ENCODE measurements at regions not wholly inside any gene's neighbourhood (a gene's known extent, or its start where the extent isn't known, plus 50 kb on each side); places are given as distances from the start of the nearest gene placed in this dataset.
A peak's percentile ranks its signal among the peaks of the same experiment; 100 is the strongest.

DNA sequence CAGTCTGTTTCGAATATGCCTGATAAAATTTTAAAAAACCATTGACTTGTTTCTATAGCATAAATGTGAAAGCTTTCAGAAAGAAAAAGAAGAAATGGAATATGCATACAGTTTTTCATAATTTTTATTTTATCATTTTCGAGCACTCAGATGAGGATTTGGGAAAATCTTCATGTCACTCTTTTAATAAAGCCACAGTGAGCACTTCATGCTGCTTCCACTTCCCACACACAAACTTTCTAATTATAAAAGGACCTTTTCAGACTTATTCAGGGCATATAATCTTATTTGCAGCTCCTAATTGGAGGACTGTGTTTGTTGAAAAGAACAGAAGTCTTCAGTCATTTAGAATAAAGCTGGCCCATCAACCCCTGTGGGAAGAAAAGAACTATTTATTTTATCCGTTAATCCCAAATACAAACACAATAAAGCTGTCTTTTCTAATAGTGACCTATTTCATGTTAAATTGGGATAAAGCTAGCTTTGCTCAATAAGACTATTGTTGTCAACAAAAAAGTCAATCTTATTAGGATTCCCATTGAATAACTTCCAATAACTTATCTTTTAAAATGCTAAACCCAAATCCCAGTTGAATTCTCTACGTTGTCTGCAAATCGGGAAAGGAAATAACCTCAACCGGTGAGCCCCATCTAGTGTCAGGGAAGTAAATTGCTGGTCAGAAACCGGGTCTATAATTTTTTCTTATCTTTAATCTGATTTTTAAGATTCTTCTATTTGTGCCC lies 211.5 kb downstream of the PDGFRA start:
- no peak for DNase-seq (ENCODE audit: low read depth, low spot score)
- Histone ChIP-seq H3K9me3 (replicated peaks; ENCODE audit: control insufficient read depth, insufficient read depth, low read length) (no peaks in the 10 kb centered on the region), H3K27ac (ENCODE audit: control insufficient read depth, insufficient read depth) (no peak overlapping the region), H3K9ac (ENCODE audit: control insufficient read depth, insufficient read depth, low read length) (no peak overlapping the region), H4K20me1 (ENCODE audit: control insufficient read depth, insufficient read depth) (no peaks in the 10 kb centered on the region), H3K36me3 (ENCODE audit: control insufficient read depth in 2 of 2, insufficient read depth in 2 of 2, low read length in 1 of 2) (no peaks in the 10 kb centered on the region), H3K4me2 (ENCODE audit: control insufficient read depth, insufficient read depth) (no peak overlapping the region), H3K4me3 (no peak overlapping the region), H3K4me1 (ENCODE audit: control insufficient read depth, insufficient read depth, low read length) (no peaks in the 10 kb centered on the region), H3K79me2 (ENCODE audit: control insufficient read depth, insufficient read depth, low read length) (no peaks in the 10 kb centered on the region), H3K27me3 (replicated peaks in 1 of 2; ENCODE audit: control insufficient read depth in 2 of 2, insufficient read depth in 2 of 2, low read length in 1 of 2) (peaks cover 0 to 2% of the 10 kb centered on the region in 2 experiments; a peak in 1 of 4 replicates), H2AFZ (ENCODE audit: control insufficient read depth, low read depth, low read length) (no peak overlapping the region)
- BruUV-seq (replicated peaks): no TSS peak
- FAIRE-seq: peak; percentile 59
- in situ Hi-C loops (cut with MboI): no loop called here
- ChIA-PET CTCF (interaction anchor here (0.8 to 3.2 kb wide), 7 partner anchors 8 to 207 kb away, joined by 3 to 31 read pairs (median 5); no protein-coding TSS in a partner anchor), RAD21 (ENCODE audit: unreplicated experiment) (interaction anchor here (0.6 to 0.9 kb wide), 2 partner anchors 122 to 1428 kb away, joined by 3 read pairs; no protein-coding TSS in a partner anchor), SMC1A (ENCODE audit: uncharacterized antibody, unreplicated experiment) (interaction anchor here (1.3 to 1.6 kb wide), 3 partner anchors 9 to 123 kb away, joined by 4 to 5 read pairs (median 4); no protein-coding TSS in a partner anchor), POLR2A (no interaction called here)
- TF ChIP-seq RAD21 (IDR thresholded peaks at IDR 0.05; ENCODE audit: insufficient read depth, low read depth, low read length) (peak; percentile 59), STAT1 (conservative IDR thresholded peaks at IDR 0.05) (no peak), YBX1 (IDR thresholded peaks at IDR 0.05) (no peak), SMC3 (IDR thresholded peaks at IDR 0.05; ENCODE audit: borderline replicate concordance, low read length) (peak; percentile 50; the same call in 1 of the 2 replicates), CEBPB (IDR thresholded peaks at IDR 0.05; ENCODE audit: borderline replicate concordance in 1 of 2, low read depth in 2 of 2, low read length in 2 of 2) (no peak)
- TF ChIP-seq, protein P1, sequence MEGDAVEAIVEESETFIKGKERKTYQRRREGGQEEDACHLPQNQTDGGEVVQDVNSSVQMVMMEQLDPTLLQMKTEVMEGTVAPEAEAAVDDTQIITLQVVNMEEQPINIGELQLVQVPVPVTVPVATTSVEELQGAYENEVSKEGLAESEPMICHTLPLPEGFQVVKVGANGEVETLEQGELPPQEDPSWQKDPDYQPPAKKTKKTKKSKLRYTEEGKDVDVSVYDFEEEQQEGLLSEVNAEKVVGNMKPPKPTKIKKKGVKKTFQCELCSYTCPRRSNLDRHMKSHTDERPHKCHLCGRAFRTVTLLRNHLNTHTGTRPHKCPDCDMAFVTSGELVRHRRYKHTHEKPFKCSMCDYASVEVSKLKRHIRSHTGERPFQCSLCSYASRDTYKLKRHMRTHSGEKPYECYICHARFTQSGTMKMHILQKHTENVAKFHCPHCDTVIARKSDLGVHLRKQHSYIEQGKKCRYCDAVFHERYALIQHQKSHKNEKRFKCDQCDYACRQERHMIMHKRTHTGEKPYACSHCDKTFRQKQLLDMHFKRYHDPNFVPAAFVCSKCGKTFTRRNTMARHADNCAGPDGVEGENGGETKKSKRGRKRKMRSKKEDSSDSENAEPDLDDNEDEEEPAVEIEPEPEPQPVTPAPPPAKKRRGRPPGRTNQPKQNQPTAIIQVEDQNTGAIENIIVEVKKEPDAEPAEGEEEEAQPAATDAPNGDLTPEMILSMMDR (IDR thresholded peaks at IDR 0.05 in 2 of 3, conservative IDR thresholded peaks at IDR 0.05 in 1 of 3; ENCODE audit: control insufficient read depth in 2 of 3, extremely low read depth in 1 of 3, insufficient read depth in 1 of 3, low read depth in 3 of 3, low read length in 3 of 3): peak; percentile 40 to 44 (median 41)
- TF ChIP-seq, protein P2, sequence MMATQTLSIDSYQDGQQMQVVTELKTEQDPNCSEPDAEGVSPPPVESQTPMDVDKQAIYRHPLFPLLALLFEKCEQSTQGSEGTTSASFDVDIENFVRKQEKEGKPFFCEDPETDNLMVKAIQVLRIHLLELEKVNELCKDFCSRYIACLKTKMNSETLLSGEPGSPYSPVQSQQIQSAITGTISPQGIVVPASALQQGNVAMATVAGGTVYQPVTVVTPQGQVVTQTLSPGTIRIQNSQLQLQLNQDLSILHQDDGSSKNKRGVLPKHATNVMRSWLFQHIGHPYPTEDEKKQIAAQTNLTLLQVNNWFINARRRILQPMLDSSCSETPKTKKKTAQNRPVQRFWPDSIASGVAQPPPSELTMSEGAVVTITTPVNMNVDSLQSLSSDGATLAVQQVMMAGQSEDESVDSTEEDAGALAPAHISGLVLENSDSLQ (IDR thresholded peaks at IDR 0.05): no peak
- TF ChIP-seq, protein P3, sequence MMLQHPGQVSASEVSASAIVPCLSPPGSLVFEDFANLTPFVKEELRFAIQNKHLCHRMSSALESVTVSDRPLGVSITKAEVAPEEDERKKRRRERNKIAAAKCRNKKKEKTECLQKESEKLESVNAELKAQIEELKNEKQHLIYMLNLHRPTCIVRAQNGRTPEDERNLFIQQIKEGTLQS (IDR thresholded peaks at IDR 0.05; ENCODE audit: borderline replicate concordance, extremely low read depth, low read depth, low read length): no peak
- 8% methylated on average over 7 of the region's 7 CpGs for WGBS (ENCODE audit: insufficient coverage, insufficient replicate concordance, low lambda C conversion rate, missing lambda C conversion rate)
- intact Hi-C loops (cut with micrococcal nuclease; ENCODE audit: unreplicated experiment): loop anchor here (1.0 kb wide), 1 partner anchor 117 kb away; no protein-coding TSS in a partner anchor
- ATAC-seq: no peak

Data from GM12878 (cell line).